22Rv1 (cell line): ENCODE measurements at regions not wholly inside any gene's neighbourhood (a gene's known extent, or its start where the extent isn't known, plus 50 kb on each side); places are given as distances from the start of the nearest gene placed in this dataset.

Source experiments
- ZFX ChIP-seq: fragments of 450-650 bp; IDR thresholded peaks from 2 replicates; pipeline ENCODE4 v1.6.1; 2017; ENCODE audit warnings: antibody characterized with exemption, borderline replicate concordance
- TF ChIP-seq, protein P1 (sequence below): fragments of 450-650 bp; IDR thresholded peaks from 2 replicates; pipeline ENCODE4 v1.5.1; 2017; ENCODE audit warnings: mild to moderate bottlenecking

- TF ChIP-seq, protein P1, sequence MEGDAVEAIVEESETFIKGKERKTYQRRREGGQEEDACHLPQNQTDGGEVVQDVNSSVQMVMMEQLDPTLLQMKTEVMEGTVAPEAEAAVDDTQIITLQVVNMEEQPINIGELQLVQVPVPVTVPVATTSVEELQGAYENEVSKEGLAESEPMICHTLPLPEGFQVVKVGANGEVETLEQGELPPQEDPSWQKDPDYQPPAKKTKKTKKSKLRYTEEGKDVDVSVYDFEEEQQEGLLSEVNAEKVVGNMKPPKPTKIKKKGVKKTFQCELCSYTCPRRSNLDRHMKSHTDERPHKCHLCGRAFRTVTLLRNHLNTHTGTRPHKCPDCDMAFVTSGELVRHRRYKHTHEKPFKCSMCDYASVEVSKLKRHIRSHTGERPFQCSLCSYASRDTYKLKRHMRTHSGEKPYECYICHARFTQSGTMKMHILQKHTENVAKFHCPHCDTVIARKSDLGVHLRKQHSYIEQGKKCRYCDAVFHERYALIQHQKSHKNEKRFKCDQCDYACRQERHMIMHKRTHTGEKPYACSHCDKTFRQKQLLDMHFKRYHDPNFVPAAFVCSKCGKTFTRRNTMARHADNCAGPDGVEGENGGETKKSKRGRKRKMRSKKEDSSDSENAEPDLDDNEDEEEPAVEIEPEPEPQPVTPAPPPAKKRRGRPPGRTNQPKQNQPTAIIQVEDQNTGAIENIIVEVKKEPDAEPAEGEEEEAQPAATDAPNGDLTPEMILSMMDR: no peak
- TF ChIP-seq ZFX: no peak
Observed at GRCh38 chr2:2726163-2726562, 395.1 kb upstream of the MYT1L start.
